GM13976 (cell line): ENCODE measurements at regions not wholly inside any gene's neighbourhood (a gene's known extent, or its start where the extent isn't known, plus 50 kb on each side); places are given as distances from the start of the nearest gene placed in this dataset.

ENCODE experiments used
- DNase-seq: peaks from one replicate; pipeline ENCODE4 v3.0.0; 2012; ENCODE audit warnings: low spot score
- CTCF ChIP-seq: IDR thresholded peaks from 2 replicates; pipeline ENCODE4 v1.5.1; 2012; ENCODE audit warnings: borderline replicate concordance, mild to moderate bottlenecking; ENCODE audit not compliant: insufficient read depth; ENCODE audit errors: extremely low read depth, missing control alignments, control extremely low read depth
- in situ Hi-C: fragments of 300-500 bp; cut with MboI; formaldehyde crosslinking; loops from one replicate; pipeline ENCODE4 v1.12.0; 2022; ENCODE audit warnings: low sequenced_read_pairs, mixed read lengths, inconsistent platforms; ENCODE audit not compliant: unreplicated experiment

DNA sequence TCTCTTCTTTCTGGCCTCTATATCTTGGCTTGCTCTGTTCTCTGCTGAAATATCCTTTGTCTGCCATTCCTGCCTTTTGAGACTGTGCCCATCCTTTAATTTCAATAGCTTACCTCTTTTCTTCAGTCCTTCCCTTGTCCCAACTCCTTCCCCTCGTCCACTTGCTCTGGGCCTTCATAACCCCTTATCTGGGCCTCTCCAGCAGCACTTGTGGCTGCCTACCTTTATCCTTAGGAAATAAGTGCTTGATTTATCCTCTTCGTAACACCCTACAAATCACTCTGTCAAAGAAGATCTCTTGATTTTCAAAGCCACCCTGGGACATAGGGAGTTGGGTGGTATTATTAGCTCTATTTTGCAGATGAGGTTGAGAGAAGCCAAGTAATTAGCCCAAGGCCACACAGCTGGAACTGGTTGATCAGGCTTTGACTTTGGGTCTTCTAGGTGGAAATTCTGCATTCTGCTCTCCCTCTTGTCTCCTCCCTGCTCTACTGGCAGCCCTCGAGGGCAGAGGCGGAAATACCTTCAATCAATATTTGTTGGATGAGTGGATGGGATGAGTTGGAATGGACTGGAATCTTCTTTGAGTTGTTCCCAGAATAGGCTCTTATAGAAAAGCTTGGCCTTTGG is 84.0 kb upstream of the TLE3 start:
- no peak for DNase-seq
- in situ Hi-C loops, result no loop called here

DNA sequence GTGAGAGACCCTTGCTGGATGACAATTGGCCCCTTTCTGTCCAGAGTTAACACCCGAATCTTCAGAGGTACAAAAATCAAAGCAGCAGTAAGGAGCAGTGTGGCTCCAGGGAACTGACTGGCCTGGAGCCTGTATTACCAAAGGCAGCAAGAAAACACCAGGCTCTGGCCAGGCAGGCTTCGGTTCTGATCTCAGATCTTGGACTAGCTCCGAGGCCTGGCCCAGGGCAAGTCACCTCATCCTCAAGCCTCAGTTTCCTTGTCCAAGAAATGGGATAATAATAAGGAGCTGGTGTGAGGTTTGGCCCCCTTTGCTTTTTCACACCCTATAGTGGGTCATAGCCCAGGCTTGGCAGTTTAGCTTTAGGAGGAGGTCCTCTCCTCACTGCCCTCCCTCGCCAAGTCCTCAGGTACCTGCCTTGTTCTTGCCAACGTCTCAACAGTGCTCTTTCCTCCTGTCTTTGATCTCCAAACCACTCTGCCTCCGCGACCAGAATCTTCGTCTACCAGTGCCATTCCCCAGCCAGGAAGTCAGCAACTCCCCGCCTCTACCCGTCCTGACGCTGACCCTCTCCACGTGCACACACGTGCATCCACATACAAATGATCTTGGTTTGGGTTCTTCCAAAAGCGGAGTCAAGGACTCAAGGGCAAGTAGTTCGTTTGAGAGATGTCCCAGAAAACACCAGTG is 82.6 kb upstream of the TLE3 start:
- no peak for TF ChIP-seq CTCF
- in situ Hi-C loops, result no loop called here
- no peak for DNase-seq

More for the DNA sequence above, 84.0 kb upstream of the TLE3 start:
- no peak for TF ChIP-seq CTCF

DNA sequence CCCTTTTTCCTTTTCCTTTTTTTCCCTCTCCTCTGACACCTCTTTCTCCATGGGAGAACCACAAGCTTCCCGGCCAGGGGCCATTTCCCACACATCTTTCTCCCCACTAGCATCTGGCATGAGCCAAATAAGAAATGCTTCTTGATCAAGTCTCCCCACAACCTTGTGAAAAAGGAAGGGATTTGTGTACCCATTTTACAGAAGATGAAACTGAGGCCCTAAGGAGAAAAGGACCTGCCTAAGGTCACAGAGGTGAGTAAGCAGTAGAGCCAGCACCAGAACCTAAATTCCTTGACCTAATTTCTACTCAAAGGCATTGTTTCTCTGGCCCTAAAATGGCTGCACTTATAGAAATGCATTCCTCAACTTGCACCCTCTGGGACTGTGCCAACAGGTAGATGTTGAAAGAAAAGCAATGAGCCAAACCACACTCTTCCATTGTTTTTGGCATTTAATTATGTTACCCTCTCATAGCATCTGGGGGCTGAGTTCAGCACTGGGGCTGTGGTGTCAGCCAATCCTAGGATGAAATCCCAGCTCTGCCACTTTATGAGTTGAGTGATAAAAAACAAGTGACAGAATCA is 81.7 kb upstream of the TLE3 start:
- in situ Hi-C loops, result no loop called here
- no peak for TF ChIP-seq CTCF
- no peak for DNase-seq

DNA sequence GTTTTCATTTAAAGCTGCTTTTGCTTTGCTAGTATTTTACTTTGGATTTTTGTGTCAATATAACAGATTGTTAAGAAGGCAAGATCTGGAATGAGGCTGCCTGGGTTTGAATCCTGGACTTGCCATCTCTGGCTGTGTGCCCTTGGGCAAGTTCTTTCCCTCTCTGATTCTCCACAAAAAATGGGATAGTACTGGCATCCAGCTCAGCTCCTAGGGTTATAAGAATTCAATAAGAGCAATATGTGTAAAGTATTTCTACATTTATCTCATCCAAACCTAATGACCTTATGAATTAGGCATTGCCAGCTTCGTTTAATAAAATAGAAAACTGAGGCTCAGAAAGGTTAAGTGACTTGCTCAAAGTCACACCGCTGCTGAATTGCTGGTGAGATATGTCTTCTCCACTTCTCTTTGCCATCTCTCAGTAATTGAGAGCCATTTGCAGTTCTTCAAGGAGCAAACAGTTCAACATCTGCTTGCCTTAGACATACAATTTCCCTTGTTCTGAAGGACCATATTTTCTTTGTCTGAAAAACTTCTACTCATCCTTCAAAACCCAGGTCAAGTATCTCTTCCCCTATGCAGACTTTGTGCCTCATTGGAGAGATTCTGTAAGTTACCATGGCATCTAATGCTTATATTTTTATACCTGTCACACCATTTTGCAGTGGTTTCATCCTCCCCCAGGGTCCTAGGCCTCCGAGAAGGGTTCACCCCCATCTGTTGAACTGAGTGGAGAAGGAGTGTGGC is 80.8 kb upstream of the TLE3 start:
- no peak for TF ChIP-seq CTCF
- in situ Hi-C loops, result no loop called here

GRCh38 chr15:70172566-70173225 is 75.0 kb upstream of the TLE3 start:
- in situ Hi-C loops, result no loop called here
- no peak for DNase-seq
- no peak for TF ChIP-seq CTCF

More for the DNA sequence above, 80.8 kb upstream of the TLE3 start:
- DNase-seq, result no peak

- in situ Hi-C loops, result no loop called here
- no peak for TF ChIP-seq CTCF
- no peak for DNase-seq
These were observed 74.4 kb upstream of the TLE3 start for GRCh38 chr15:70172124-70172523.
